Hepatocyte (in vitro differentiated cells): ENCODE measurements at regions not wholly inside any gene's neighbourhood (a gene's known extent, or its start where the extent isn't known, plus 50 kb on each side); places are given as distances from the start of the nearest gene placed in this dataset.

Experiments
- CTCF ChIP-seq: fragments of 200-600 bp; sonication (generic); IDR thresholded peaks from 2 replicates; pipeline ENCODE4 v1.5.1; 2016; ENCODE audit warnings: antibody characterized with exemption, mild to moderate bottlenecking; ENCODE audit not compliant: poor library complexity
- EZH2 ChIP-seq: fragments of 200-600 bp; sonication (generic); IDR thresholded peaks from 2 replicates; pipeline ENCODE4 v1.6.1; 2016; ENCODE audit warnings: antibody characterized with exemption, mild to moderate bottlenecking, borderline replicate concordance

GRCh38 chr19:34109596-34109995 is 62.7 kb upstream of the LSM14A start:
- no peak for TF ChIP-seq EZH2
- no peak for TF ChIP-seq CTCF
